HepG2 (cell line): ENCODE measurements at regions not wholly inside any gene's neighbourhood (a gene's known extent, or its start where the extent isn't known, plus 50 kb on each side); places are given as distances from the start of the nearest gene placed in this dataset.

Experiments
- AHDC1 ChIP-seq: sonication (generic); formaldehyde crosslinking; IDR thresholded peaks from 2 replicates; pipeline ENCODE4 v1.5.1; 2020; ENCODE audit warnings: mild to moderate bottlenecking, missing genetic modification reagents, borderline replicate concordance
- ATF7-NPFF ChIP-seq: sonication (generic); formaldehyde crosslinking; IDR thresholded peaks from 2 replicates; pipeline ENCODE4 v1.8.1; 2023; ENCODE audit warnings: mild to moderate bottlenecking, low read depth, missing genetic modification reagents, moderate library complexity
- FOXA3 ChIP-seq: IDR thresholded peaks from 2 replicates; pipeline ENCODE4 v1.6.1; 2016; ENCODE audit warnings: missing genetic modification reagents, missing compliant biosample characterization
- ZNF660 ChIP-seq: sonication (generic); formaldehyde crosslinking; IDR thresholded peaks from 2 replicates; pipeline ENCODE4 v1.5.1; 2020; ENCODE audit warnings: mild to moderate bottlenecking, low read depth, missing genetic modification reagents, borderline replicate concordance
- ZNF687 ChIP-seq: sonication (generic); formaldehyde crosslinking; IDR thresholded peaks from 2 replicates; pipeline ENCODE4 v1.5.1; 2020; ENCODE audit warnings: mild to moderate bottlenecking, missing genetic modification reagents, moderate library complexity

- TF ChIP-seq AHDC1 (CRISPR knock-in tag): no peak
- TF ChIP-seq ATF7-NPFF (CRISPR knock-in tag): no peak
- TF ChIP-seq ZNF660 (CRISPR knock-in tag): no peak
- TF ChIP-seq ZNF687 (CRISPR knock-in tag): no peak
- no peak for TF ChIP-seq FOXA3
Observed at GRCh38 chr18:75687626-75688025, 260.1 kb upstream of the SMIM21 start (continued).
